ENCODE measurements at regions not wholly inside any gene's neighbourhood (a gene's known extent, or its start where the extent isn't known, plus 50 kb on each side); places are given as distances from the start of the nearest gene placed in this dataset.

DNA sequence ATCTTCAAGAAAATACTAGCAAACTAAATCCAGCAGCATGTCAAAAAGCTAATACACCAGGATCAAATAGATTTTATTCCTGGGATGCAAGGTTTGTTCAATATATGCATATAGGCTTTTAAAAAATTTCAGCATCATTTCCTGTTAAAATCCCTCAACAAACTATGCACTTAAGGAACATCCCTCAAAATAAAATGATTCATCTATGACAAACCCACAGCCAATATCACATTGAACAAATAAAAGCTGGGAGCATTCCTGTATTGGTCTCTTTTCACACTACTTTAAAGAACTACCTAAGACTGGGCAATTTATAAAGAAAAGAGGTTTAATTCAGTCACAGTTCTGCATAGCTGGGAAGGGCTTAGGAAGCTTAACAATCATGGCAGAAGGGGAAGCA lies 726.7 kb downstream of the GRXCR1 start:
- no peaks in the 10 kb centered on the region for H4K20me1 ChIP-seq (ENCODE audit: control insufficient read depth, insufficient read depth)
- no peak overlapping the region for H3K27ac ChIP-seq (ENCODE audit: control insufficient read depth, insufficient read depth)
- no peak overlapping the region for H3K4me3 ChIP-seq
- ChIA-PET RAD21 (ENCODE audit: unreplicated experiment) (no interaction called here), CTCF (no interaction called here), POLR2A (no interaction called here), SMC1A (ENCODE audit: uncharacterized antibody, unreplicated experiment) (no interaction called here)
- H3K79me2 ChIP-seq (ENCODE audit: control insufficient read depth, insufficient read depth, low read length), result no peaks in the 10 kb centered on the region
- H3K4me1 ChIP-seq (ENCODE audit: control insufficient read depth, insufficient read depth, low read length), result no peaks in the 10 kb centered on the region
- BruUV-seq (replicated peaks), result no TSS peak
- no peak overlapping the region for H3K9ac ChIP-seq (ENCODE audit: control insufficient read depth, insufficient read depth, low read length)
- intact Hi-C loops (cut with micrococcal nuclease; ENCODE audit: unreplicated experiment), result no loop called here
- in situ Hi-C loops (cut with MboI), result no loop called here
- DNase-seq (ENCODE audit: low read depth, low spot score) (no peak), ATAC-seq (no peak), FAIRE-seq (no peak)
- no peaks in the 10 kb centered on the region for H3K36me3 ChIP-seq (ENCODE audit: control insufficient read depth in 2 of 2, insufficient read depth in 2 of 2, low read length in 1 of 2)
- TF ChIP-seq SMAD5 (IDR thresholded peaks at IDR 0.05; ENCODE audit: low read depth), result no peak
- TF ChIP-seq REST (IDR thresholded peaks at IDR 0.05; ENCODE audit: low read depth, low read length), result no peak
- TF ChIP-seq FOS (IDR thresholded peaks at IDR 0.05; ENCODE audit: borderline replicate concordance, extremely low read depth, insufficient read length), result no peak
- no peak for TF ChIP-seq KAT2A (conservative IDR thresholded peaks at IDR 0.05; ENCODE audit: control insufficient read depth, low read depth, low read length)
- no peak for TF ChIP-seq DPF2 (IDR thresholded peaks at IDR 0.05)
- no peak for TF ChIP-seq E2F4 (IDR thresholded peaks at IDR 0.05; ENCODE audit: low read depth, low read length)
- no peak for TF ChIP-seq SRF (IDR thresholded peaks at IDR 0.05; ENCODE audit: low read depth in 2 of 2, low read length in 2 of 2)
- no peak for TF ChIP-seq ATF7 (IDR thresholded peaks at IDR 0.05; ENCODE audit: low read depth)
- no peak for TF ChIP-seq POLR2A (IDR thresholded peaks at IDR 0.05; ENCODE audit: low read depth, low read length)
- TF ChIP-seq, protein P1, sequence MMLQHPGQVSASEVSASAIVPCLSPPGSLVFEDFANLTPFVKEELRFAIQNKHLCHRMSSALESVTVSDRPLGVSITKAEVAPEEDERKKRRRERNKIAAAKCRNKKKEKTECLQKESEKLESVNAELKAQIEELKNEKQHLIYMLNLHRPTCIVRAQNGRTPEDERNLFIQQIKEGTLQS (IDR thresholded peaks at IDR 0.05; ENCODE audit: borderline replicate concordance, extremely low read depth, low read depth, low read length), result no peak
- TF ChIP-seq RFX5 (IDR thresholded peaks at IDR 0.05; ENCODE audit: low read depth, low read length), result no peak
- TF ChIP-seq NRF1 (conservative IDR thresholded peaks at IDR 0.05; ENCODE audit: low read depth, low read length), result no peak
- TF ChIP-seq ATF2 (IDR thresholded peaks at IDR 0.05; ENCODE audit: low read length), result no peak
- no peak for TF ChIP-seq STAT3 (IDR thresholded peaks at IDR 0.05; ENCODE audit: low read depth, low read length)
- TF ChIP-seq CREB1 (IDR thresholded peaks at IDR 0.05; ENCODE audit: low read depth), result no peak
- TF ChIP-seq, protein P2, sequence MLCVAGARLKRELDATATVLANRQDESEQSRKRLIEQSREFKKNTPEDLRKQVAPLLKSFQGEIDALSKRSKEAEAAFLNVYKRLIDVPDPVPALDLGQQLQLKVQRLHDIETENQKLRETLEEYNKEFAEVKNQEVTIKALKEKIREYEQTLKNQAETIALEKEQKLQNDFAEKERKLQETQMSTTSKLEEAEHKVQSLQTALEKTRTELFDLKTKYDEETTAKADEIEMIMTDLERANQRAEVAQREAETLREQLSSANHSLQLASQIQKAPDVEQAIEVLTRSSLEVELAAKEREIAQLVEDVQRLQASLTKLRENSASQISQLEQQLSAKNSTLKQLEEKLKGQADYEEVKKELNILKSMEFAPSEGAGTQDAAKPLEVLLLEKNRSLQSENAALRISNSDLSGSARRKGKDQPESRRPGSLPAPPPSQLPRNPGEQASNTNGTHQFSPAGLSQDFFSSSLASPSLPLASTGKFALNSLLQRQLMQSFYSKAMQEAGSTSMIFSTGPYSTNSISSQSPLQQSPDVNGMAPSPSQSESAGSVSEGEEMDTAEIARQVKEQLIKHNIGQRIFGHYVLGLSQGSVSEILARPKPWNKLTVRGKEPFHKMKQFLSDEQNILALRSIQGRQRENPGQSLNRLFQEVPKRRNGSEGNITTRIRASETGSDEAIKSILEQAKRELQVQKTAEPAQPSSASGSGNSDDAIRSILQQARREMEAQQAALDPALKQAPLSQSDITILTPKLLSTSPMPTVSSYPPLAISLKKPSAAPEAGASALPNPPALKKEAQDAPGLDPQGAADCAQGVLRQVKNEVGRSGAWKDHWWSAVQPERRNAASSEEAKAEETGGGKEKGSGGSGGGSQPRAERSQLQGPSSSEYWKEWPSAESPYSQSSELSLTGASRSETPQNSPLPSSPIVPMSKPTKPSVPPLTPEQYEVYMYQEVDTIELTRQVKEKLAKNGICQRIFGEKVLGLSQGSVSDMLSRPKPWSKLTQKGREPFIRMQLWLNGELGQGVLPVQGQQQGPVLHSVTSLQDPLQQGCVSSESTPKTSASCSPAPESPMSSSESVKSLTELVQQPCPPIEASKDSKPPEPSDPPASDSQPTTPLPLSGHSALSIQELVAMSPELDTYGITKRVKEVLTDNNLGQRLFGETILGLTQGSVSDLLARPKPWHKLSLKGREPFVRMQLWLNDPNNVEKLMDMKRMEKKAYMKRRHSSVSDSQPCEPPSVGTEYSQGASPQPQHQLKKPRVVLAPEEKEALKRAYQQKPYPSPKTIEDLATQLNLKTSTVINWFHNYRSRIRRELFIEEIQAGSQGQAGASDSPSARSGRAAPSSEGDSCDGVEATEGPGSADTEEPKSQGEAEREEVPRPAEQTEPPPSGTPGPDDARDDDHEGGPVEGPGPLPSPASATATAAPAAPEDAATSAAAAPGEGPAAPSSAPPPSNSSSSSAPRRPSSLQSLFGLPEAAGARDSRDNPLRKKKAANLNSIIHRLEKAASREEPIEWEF (IDR thresholded peaks at IDR 0.05; ENCODE audit: insufficient replicate concordance, low read depth, low read length), result no peak
- no peak overlapping the region for H2AFZ ChIP-seq (ENCODE audit: control insufficient read depth, low read depth, low read length)
- H3K27me3 ChIP-seq (replicated peaks in 1 of 2; ENCODE audit: control insufficient read depth in 2 of 2, insufficient read depth in 2 of 2, low read length in 1 of 2), result no peaks in the 10 kb centered on the region
- H3K9me3 ChIP-seq (replicated peaks; ENCODE audit: control insufficient read depth, insufficient read depth, low read length), result no peaks in the 10 kb centered on the region
- no peak overlapping the region for H3K4me2 ChIP-seq (ENCODE audit: control insufficient read depth, insufficient read depth)

Data from GM12878 (cell line).